GM12801 (cell line): ENCODE measurements at regions not wholly inside any gene's neighbourhood (a gene's known extent, or its start where the extent isn't known, plus 50 kb on each side); places are given as distances from the start of the nearest gene placed in this dataset.

Source experiments
- TF ChIP-seq, protein P1 (sequence below): IDR thresholded peaks from one replicate; pipeline ENCODE4 v1.5.1; 2011; ENCODE audit warnings: control low read depth; ENCODE audit not compliant: insufficient read length; ENCODE audit errors: extremely low read depth

DNA sequence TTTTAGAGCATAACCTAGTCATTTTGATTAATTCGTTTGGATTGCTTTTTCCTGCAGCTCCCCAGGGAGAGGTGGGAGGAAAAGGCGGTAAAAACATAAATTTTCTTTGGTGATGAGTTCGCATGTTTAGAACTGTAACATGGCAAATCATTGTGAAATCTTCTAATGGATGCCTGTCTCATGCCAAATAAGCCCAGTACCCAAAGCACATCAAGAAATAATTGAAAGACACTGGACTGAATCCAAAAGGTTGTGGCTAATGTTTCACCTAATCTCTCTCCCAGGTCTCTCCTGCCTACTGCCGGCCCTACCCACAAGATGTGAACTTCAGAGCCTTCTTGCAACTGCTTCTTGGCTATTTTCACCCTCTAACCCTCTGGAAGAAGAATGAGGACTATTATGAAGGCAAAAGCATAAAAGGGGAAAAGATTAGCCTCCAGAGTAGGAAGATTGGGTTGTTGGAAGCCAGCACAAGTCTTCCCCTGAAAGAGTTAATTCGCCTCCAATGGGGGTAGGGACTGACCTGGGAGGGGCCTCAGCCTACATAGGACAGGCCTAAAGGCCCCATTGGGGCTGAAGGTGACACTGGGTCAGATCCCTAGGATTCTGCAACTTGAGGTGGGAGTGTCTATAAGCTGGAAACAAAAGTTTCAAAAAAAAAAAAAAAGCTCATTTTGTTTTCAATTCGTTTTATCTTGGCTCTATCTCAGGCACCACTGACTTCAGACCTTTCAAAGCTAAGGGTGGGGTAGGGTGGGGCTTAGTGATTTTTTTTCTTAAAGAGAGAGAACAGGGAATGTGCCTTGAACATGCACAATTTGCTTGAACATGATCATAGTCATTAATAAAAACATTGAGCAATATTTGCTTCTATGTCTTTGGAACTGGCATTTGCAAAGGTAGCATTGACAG lies 278.6 kb upstream of the KLF3 start:
- TF ChIP-seq, protein P1, sequence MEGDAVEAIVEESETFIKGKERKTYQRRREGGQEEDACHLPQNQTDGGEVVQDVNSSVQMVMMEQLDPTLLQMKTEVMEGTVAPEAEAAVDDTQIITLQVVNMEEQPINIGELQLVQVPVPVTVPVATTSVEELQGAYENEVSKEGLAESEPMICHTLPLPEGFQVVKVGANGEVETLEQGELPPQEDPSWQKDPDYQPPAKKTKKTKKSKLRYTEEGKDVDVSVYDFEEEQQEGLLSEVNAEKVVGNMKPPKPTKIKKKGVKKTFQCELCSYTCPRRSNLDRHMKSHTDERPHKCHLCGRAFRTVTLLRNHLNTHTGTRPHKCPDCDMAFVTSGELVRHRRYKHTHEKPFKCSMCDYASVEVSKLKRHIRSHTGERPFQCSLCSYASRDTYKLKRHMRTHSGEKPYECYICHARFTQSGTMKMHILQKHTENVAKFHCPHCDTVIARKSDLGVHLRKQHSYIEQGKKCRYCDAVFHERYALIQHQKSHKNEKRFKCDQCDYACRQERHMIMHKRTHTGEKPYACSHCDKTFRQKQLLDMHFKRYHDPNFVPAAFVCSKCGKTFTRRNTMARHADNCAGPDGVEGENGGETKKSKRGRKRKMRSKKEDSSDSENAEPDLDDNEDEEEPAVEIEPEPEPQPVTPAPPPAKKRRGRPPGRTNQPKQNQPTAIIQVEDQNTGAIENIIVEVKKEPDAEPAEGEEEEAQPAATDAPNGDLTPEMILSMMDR, result no peak

DNA sequence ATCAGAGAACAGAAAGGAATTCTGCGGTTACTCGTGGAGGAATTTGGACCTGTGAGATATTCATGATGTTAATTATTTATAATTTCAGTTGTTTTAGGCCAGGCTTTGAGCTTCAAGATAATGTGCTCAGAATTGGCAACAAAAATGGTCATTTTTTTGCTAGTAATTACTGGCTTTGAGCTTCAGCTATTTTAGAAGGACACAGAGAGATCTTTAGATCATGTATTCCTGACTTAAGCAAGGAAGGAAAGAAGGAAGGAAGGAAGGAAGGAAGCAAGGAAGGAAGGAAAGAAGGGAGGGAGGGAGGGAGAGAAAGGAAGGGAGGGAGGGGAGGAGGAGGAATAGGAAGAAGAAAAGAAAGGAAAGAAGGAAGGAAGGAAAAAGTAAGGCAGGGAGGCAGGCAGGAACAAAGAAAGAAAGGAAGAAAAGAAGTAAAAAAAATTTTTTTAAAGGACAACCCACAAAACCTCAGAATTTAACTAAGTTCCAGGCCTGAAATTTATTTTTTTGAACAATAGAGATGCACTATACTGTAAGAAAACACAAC lies 277.9 kb upstream of the KLF3 start:
- TF ChIP-seq, protein P1, result no peak

DNA sequence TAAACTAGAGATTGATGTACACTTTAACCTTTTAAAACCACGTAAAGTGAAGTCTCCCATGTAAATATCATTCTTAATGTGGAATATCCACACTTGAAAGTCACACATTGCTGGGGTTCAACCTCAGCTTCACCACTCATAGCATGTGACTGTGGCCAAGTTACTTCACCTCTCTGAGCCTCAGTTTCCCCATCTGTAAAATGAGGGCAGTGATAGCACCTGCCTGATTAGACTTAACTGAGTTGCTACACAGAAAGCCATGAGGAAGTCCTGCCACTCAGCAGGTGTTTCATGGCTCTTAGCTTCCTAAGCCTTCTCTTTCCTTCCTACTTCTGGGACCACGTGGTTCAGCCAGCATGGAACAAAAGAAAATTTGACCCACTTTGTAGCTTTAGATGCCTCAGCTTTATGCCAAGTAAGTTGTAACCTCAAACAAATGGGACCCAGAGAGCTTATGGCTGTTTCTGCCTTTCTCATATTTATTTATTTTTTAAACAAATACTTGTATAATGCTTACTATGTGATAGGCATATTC lies 277.3 kb upstream of the KLF3 start:
- TF ChIP-seq, protein P1, result no peak

DNA sequence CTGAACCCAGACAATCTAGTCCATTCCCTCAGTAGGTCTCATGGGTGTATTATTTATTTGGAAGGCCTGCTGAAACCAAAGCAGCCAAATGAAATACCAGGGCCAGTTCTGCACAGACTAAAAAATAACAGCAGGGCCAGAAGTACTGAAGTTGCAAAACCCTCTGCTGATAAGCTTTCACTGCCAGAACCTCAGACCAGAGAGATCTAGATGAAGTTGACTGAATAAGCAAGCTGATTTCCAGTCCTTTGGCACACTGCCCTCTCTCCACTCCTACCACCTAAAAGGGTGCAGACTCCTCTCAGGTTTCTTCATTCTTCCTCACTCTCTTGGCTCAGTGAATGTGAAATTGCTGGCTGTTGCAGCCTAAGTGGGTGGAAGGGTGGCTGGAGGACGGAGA lies 276.7 kb upstream of the KLF3 start:
- TF ChIP-seq, protein P1, result no peak

DNA sequence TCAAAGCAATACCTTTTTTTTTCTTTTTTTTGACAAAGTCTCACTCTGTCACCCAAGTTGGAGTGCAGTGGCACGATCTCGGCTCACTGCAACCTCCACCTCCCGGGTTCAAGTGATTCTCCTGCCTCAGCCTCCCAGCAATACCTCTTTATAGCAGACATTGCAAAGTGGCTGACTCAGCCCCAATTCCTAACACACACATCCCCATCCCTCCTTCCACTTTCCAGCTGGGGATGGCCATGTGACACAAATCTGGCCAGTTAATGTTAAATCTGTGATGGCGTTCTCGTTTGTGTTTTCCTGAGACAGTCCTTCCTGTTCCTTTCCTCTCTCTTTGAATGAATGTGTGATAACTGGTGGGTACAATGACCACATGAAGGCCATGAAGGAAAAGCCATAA lies 276.2 kb upstream of the KLF3 start:
- TF ChIP-seq, protein P1, result no peak

DNA sequence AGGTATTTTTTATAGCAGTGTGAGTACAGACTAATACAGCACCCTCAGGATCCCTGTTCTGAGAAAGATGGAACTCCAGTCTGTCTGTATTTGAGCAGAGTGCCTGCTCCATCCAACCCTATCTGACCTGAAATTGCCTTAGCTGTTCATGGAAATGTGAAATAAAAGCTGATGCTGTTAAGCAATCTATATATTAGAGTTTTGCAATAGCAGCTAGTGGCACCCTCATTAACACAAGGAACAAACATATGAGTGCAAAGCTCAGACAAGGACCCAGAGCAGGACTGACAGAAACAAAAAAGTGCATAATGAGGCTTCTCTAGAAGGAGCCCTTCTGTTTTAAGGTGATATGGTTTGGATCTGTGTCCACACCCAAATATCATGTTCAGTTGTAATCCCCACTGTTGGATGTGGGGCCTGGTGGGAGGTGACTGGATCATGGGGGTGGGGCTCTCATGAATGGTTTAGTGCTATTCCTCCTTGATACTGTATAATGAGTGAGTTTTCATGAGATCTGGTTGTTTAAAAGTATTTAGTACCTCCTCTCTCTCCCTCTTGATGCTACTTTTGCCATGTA lies 272.9 kb upstream of the KLF3 start:
- TF ChIP-seq, protein P1, result no peak

DNA sequence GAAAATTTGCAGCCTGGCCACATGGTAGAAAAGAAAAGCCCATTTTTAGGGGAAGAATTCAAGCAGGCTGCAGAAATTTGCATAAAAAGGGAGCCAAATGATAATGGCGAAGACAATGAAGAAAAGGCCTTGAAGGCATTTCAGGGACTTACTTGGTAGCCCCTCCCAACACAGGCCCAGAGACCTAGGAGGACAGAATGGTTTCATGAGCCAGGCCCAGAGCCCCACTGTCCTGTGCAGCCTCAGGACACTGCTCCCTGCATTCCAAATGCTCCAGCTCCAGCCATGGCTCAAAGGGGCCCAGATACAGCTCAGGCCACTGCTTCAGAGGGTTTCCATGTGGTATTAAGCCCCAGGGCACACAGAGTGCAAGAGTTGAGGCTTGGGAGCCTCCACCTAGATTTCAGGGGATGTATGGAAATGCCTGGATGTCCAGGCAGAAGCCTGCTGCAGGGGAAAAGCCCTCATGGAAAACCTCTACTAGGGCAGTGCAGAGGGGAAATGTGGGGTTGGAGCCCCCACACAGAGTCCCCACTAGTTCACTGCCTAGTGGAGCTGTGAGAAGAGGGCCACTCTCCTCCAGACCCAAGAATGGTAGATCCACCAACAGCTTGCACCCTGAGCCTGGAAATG lies 271.7 kb upstream of the KLF3 start:
- TF ChIP-seq, protein P1, result no peak
